Natural killer cell (primary cell): ENCODE measurements at regions not wholly inside any gene's neighbourhood (a gene's known extent, or its start where the extent isn't known, plus 50 kb on each side); places are given as distances from the start of the nearest gene placed in this dataset.

ENCODE experiments used
- ATAC-seq, 3 donors: fragments of 150-1000 bp in 2 of 3; fragments of 200-7000 bp in 1 of 3; cut with Tn5 transposase; 1 replicate in 1 of 3; 2 replicates in 2 of 3; pipeline ENCODE4 v1.10.0; 2021; ENCODE audit warnings: mild to moderate bottlenecking in 2 of 3, moderate library complexity in 2 of 3
- DNase-seq, 2 donors: peaks; one replicate each; pipeline versions ENCODE4 v3.0.0 to v3.0.0-alpha.2; 2013 to 2021; ENCODE audit warnings: mixed read lengths in 1 of 2
- H3K27ac ChIP-seq: one replicate; pipeline ENCODE4 v1.5.1; 2013; ENCODE audit warnings: mild to moderate bottlenecking, low read length
- H3K27me3 ChIP-seq: one replicate; pipeline ENCODE4 v1.6.1; 2013; ENCODE audit warnings: low read length; ENCODE audit not compliant: control insufficient read depth, insufficient read depth
- H3K36me3 ChIP-seq: one replicate; pipeline ENCODE4 v1.6.1; 2013; ENCODE audit warnings: low read length; ENCODE audit not compliant: control insufficient read depth, insufficient read depth
- H3K4me1 ChIP-seq: one replicate; pipeline ENCODE4 v1.6.1; 2013; ENCODE audit warnings: low read length; ENCODE audit not compliant: control insufficient read depth, insufficient read depth
- H3K4me3 ChIP-seq: one replicate; pipeline ENCODE4 v1.5.1; 2013; ENCODE audit warnings: low read length
- H3K9me3 ChIP-seq: one replicate; pipeline ENCODE4 v1.6.1; 2013; ENCODE audit warnings: low read length; ENCODE audit not compliant: control insufficient read depth, insufficient read depth
- H3K27ac Mint-ChIP-seq, 2 donors: one replicate each; pipeline ENCODE4 v1.8.0; 2022; ENCODE audit warnings: mild to moderate bottlenecking in 2 of 2, mixed read lengths in 2 of 2, moderate library complexity in 1 of 2
- H3K27me3 Mint-ChIP-seq, 2 donors: one replicate each; pipeline ENCODE4 v1.8.0; 2022; ENCODE audit warnings: low read depth in 2 of 2, mixed read lengths in 2 of 2
- H3K36me3 Mint-ChIP-seq: one replicate; pipeline ENCODE4 v1.8.0; 2022; ENCODE audit warnings: mixed read lengths
- H3K4me1 Mint-ChIP-seq, 2 donors: one replicate each; pipeline ENCODE4 v1.8.0; 2022; ENCODE audit warnings: mixed read lengths in 2 of 2
- H3K4me3 Mint-ChIP-seq: one replicate; pipeline ENCODE4 v1.8.0; 2022; ENCODE audit warnings: mild to moderate bottlenecking, moderate library complexity, mixed read lengths
- H3K9me3 Mint-ChIP-seq, 2 donors: one replicate each; pipeline ENCODE4 v1.8.0; 2022; ENCODE audit warnings: mixed read lengths in 2 of 2
- WGBS: methylation state at CpG from one replicate; pipeline ENCODE4 v1.1.7; 2013; ENCODE audit warnings: missing lambda C conversion rate; ENCODE audit not compliant: insufficient coverage; 5-methylcytosine and 5-hydroxymethylcytosine counted together
- intact Hi-C: fragments of 100-400 bp; cut with micrococcal nuclease; formaldehyde crosslinking; loops from one replicate; pipeline ENCODE4 v1.14.2; 2022
- TF ChIP-seq, protein P1 (sequence below): fragments of 200-600 bp; IDR thresholded peaks from one replicate; pipeline ENCODE4 v1.8.0; 2022; ENCODE audit warnings: antibody characterized with exemption

- Histone ChIP-seq H3K27ac (no peak overlapping the region), H3K27me3 (peaks cover 18% of the 10 kb centered on the region), H3K36me3 (no peaks in the 10 kb centered on the region), H3K4me1 (peaks cover 6% of the 10 kb centered on the region), H3K4me3 (no peak overlapping the region), H3K9me3 (no peaks in the 10 kb centered on the region)
- ATAC-seq (peak in 1 of 3 donors; percentile 26), DNase-seq (no peak)
- TF ChIP-seq, protein P1, sequence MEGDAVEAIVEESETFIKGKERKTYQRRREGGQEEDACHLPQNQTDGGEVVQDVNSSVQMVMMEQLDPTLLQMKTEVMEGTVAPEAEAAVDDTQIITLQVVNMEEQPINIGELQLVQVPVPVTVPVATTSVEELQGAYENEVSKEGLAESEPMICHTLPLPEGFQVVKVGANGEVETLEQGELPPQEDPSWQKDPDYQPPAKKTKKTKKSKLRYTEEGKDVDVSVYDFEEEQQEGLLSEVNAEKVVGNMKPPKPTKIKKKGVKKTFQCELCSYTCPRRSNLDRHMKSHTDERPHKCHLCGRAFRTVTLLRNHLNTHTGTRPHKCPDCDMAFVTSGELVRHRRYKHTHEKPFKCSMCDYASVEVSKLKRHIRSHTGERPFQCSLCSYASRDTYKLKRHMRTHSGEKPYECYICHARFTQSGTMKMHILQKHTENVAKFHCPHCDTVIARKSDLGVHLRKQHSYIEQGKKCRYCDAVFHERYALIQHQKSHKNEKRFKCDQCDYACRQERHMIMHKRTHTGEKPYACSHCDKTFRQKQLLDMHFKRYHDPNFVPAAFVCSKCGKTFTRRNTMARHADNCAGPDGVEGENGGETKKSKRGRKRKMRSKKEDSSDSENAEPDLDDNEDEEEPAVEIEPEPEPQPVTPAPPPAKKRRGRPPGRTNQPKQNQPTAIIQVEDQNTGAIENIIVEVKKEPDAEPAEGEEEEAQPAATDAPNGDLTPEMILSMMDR: no peak
- Mint-ChIP-seq H3K4me3 (peak overlapping the region; percentile 67), H3K36me3 (no peaks in the 10 kb centered on the region), H3K4me1 (peaks cover 6 to 8% of the 10 kb centered on the region in 2 donors), H3K27me3 (peaks cover 36 to 48% of the 10 kb centered on the region in 2 donors), H3K27ac (no peak overlapping the region), H3K9me3 (peaks cover 0 to 2% of the 10 kb centered on the region in 2 donors)
- WGBS: 2% methylated on average over 80 of the region's 80 CpGs
- intact Hi-C loops: no loop called here
These were observed 191.6 kb downstream of the LSM5 start for GRCh38 chr7:32298408-32299132.

DNA sequence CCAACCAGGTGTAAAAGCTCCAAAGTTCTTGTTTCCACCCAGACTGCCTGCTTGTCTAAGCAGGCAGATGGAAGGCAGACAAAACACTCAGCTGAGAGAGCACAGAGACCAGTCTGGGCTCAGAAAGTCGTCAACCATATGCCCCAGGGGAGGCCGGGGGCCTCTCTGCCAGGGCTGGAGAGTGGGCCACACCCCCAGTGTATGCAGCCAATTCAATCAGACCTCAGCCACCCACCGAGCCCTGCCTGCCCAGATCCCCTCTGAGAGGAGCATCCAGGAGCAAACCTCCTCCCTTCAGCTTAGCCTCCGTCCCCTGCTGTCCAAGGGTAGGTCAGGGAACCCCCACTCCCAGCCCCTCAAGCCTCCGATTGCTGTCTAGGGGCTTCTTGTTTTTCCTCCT is 196.3 kb downstream of the LSM5 start:
- 85% methylated on average over 5 of the region's 5 CpGs for WGBS
- ATAC-seq (no peak), DNase-seq (no peak)
- TF ChIP-seq, protein P1: no peak
- Histone ChIP-seq H3K4me3 (no peak overlapping the region), H3K9me3 (no peaks in the 10 kb centered on the region), H3K27ac (no peak overlapping the region), H3K27me3 (peaks cover 3% of the 10 kb centered on the region), H3K4me1 (peaks cover 2% of the 10 kb centered on the region), H3K36me3 (no peaks in the 10 kb centered on the region)
- no peaks in the 10 kb centered on the region for H3K36me3 Mint-ChIP-seq
- H3K4me3 Mint-ChIP-seq: no peak overlapping the region
- H3K4me1 Mint-ChIP-seq: peaks cover under 1 to 1% of the 10 kb centered on the region in 2 donors
- peaks cover 0 to 2% of the 10 kb centered on the region in 2 donors for H3K9me3 Mint-ChIP-seq
- H3K27ac Mint-ChIP-seq: no peak overlapping the region
- H3K27me3 Mint-ChIP-seq: peaks cover 24 to 26% of the 10 kb centered on the region in 2 donors
- intact Hi-C loops: no loop called here

DNA sequence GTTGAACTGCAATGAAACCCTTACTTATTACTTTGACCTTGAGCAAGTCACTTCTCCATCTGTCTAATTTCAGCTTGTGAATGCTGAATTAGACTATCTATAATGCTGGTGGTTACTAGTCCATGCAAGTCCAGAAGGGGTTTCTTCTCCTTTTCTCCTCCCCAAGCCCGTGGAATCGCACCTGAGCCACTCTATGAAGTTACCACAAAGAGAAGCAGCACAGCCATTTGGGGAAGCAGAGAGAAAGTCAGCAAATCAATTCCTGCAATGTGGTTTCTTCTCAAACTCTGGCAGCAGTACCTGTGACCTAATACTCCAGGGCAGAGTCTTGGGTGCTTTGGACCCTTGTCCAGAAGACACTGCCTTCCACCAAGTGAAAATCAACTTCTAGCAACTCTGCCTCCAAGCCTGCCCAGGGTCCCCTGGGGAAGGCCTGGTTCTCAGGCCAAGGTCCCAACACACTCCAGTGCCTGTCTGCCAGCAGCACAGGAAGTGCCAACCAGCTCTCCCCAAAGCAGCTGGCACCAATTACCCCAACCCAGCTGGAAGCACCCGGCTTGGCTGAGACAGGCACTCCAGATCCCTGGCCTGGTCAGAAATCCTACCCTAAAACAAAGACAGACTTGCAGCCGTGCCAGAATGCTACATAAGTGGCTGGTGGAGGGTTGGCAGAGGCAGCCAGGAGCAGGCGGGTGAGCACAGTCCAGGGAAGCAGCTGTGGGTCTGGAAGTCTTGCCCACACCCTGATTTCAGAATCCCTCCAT is 200.3 kb downstream of the LSM5 start:
- H3K4me1 Mint-ChIP-seq: no peaks in the 10 kb centered on the region
- H3K36me3 Mint-ChIP-seq: no peaks in the 10 kb centered on the region
- DNase-seq: no peak
- H3K27me3 ChIP-seq: no peaks in the 10 kb centered on the region
- no peak overlapping the region for H3K27ac ChIP-seq
- TF ChIP-seq, protein P1: no peak
- intact Hi-C loops: no loop called here
- H3K4me3 Mint-ChIP-seq: no peak overlapping the region
- no peaks in the 10 kb centered on the region for H3K36me3 ChIP-seq
- peaks cover 0 to 6% of the 10 kb centered on the region in 2 donors for H3K27me3 Mint-ChIP-seq
- WGBS: 40% methylated on average over 5 of the region's 5 CpGs
- no peaks in the 10 kb centered on the region for H3K9me3 Mint-ChIP-seq
- no peaks in the 10 kb centered on the region for H3K9me3 ChIP-seq
- H3K4me3 ChIP-seq: no peak overlapping the region
- ATAC-seq: no peak
- no peak overlapping the region for H3K27ac Mint-ChIP-seq
- no peaks in the 10 kb centered on the region for H3K4me1 ChIP-seq
